ENCODE measurements at regions not wholly inside any gene's neighbourhood (a gene's known extent, or its start where the extent isn't known, plus 50 kb on each side); places are given as distances from the start of the nearest gene placed in this dataset.

DNA sequence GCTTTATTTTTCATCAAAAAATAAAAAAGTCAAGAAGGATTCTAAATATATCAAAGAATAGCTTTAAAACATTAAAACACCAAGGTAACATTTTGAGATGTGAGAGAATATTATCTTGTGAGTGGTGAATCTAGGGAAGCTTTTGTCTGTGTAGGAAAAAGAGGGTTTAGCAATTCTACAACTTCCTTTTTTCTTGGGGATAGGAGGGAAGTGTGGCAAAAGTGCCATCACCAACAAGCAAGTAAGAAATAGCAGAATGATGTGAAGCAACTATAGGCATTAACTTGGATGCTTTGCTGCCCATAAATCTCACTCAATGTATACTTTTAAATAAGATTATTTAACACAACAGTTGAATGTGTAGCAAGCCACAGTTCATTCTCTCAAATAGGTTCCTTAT lies 57.8 kb upstream of the SUCLG2 start:
- TF ChIP-seq, protein P1, sequence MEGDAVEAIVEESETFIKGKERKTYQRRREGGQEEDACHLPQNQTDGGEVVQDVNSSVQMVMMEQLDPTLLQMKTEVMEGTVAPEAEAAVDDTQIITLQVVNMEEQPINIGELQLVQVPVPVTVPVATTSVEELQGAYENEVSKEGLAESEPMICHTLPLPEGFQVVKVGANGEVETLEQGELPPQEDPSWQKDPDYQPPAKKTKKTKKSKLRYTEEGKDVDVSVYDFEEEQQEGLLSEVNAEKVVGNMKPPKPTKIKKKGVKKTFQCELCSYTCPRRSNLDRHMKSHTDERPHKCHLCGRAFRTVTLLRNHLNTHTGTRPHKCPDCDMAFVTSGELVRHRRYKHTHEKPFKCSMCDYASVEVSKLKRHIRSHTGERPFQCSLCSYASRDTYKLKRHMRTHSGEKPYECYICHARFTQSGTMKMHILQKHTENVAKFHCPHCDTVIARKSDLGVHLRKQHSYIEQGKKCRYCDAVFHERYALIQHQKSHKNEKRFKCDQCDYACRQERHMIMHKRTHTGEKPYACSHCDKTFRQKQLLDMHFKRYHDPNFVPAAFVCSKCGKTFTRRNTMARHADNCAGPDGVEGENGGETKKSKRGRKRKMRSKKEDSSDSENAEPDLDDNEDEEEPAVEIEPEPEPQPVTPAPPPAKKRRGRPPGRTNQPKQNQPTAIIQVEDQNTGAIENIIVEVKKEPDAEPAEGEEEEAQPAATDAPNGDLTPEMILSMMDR (IDR thresholded peaks at IDR 0.05; ENCODE audit: low read depth, low read length, poor library complexity, severe bottlenecking): no peak
- TF ChIP-seq EZH2phosphoT487 (IDR thresholded peaks at IDR 0.05; ENCODE audit: borderline replicate concordance, low read length): no peak
- H3K27ac ChIP-seq (ENCODE audit: low read depth, low read length): no peak overlapping the region
- no peak overlapping the region for H3K4me3 ChIP-seq (ENCODE audit: low read length)
- H3K79me2 ChIP-seq (ENCODE audit: control insufficient read depth, low read length): no peaks in the 10 kb centered on the region
- no peaks in the 10 kb centered on the region for H3K36me3 ChIP-seq (ENCODE audit: control insufficient read depth, low read length)
- H3K4me1 ChIP-seq (ENCODE audit: control insufficient read depth, low read length): no peaks in the 10 kb centered on the region
- no peaks in the 10 kb centered on the region for H3K9me3 ChIP-seq (ENCODE audit: control insufficient read depth, insufficient read depth, low read length)
- no peaks in the 10 kb centered on the region for H3K27me3 ChIP-seq (ENCODE audit: control insufficient read depth, low read length)
- H4K20me1 ChIP-seq (ENCODE audit: control insufficient read depth, insufficient read depth, low read depth, low read length): no peaks in the 10 kb centered on the region
- H3K9me2 ChIP-seq (replicated peaks; ENCODE audit: control insufficient read depth, low read length): no peaks in the 10 kb centered on the region
- no peak overlapping the region for H3K4me2 ChIP-seq (ENCODE audit: low read length)
- no peaks in the 10 kb centered on the region for H3F3A ChIP-seq (ENCODE audit: control insufficient read depth, insufficient read depth)

DNA sequence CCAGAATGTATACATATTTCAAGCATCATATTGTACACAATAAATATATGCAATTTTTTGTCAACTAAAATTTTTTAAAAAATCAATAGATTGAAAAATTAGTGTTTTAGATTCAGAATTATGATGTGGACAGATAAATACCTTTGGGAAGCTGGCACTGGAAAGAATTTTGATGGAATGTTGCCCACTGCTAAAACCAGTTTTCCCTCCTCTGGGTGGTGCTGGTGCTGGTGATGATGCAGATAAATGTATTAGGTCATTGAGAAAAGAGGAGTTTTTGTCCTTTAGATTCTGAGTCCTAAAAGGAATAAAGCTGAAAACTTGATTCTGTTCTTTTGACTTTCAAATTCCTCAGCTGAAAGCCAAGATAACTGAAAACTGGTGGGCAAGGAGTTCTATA lies 56.0 kb upstream of the SUCLG2 start:
- no peaks in the 10 kb centered on the region for H3K9me2 ChIP-seq (replicated peaks; ENCODE audit: control insufficient read depth, low read length)
- H3K4me2 ChIP-seq (ENCODE audit: low read length): no peak overlapping the region
- no peak for TF ChIP-seq EZH2phosphoT487 (IDR thresholded peaks at IDR 0.05; ENCODE audit: borderline replicate concordance, low read length)
- TF ChIP-seq, protein P1 (IDR thresholded peaks at IDR 0.05; ENCODE audit: low read depth, low read length, poor library complexity, severe bottlenecking): no peak
- no peaks in the 10 kb centered on the region for H4K20me1 ChIP-seq (ENCODE audit: control insufficient read depth, insufficient read depth, low read depth, low read length)
- no peak overlapping the region for H3K27ac ChIP-seq (ENCODE audit: low read depth, low read length)
- H3F3A ChIP-seq (ENCODE audit: control insufficient read depth, insufficient read depth): no peaks in the 10 kb centered on the region
- no peaks in the 10 kb centered on the region for H3K36me3 ChIP-seq (ENCODE audit: control insufficient read depth, low read length)
- no peaks in the 10 kb centered on the region for H3K4me1 ChIP-seq (ENCODE audit: control insufficient read depth, low read length)
- no peaks in the 10 kb centered on the region for H3K79me2 ChIP-seq (ENCODE audit: control insufficient read depth, low read length)
- no peak overlapping the region for H3K4me3 ChIP-seq (ENCODE audit: low read length)
- no peaks in the 10 kb centered on the region for H3K27me3 ChIP-seq (ENCODE audit: control insufficient read depth, low read length)
- H3K9me3 ChIP-seq (ENCODE audit: control insufficient read depth, insufficient read depth, low read length): no peaks in the 10 kb centered on the region

DNA sequence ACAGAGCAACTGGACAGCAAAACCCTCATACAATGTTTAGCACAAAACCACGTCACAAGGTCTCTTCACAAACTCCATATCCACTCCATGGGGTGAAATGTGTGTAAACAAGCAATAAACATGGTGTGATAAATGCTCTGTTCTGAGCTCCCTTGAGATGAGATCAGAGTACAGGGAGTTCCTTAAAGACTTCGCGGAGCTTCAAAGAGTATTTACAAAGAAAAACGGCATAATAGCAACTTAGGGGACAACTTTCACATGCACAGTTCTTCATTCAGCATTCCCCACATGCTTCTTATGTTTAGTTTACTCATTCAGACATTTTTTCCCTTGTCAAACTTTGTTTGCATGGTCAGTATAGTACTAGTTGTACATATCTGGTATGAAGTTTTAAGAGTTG lies 52.5 kb upstream of the SUCLG2 start:
- H3K4me3 ChIP-seq (ENCODE audit: low read length): no peak overlapping the region
- no peaks in the 10 kb centered on the region for H3K36me3 ChIP-seq (ENCODE audit: control insufficient read depth, low read length)
- no peaks in the 10 kb centered on the region for H3K9me2 ChIP-seq (replicated peaks; ENCODE audit: control insufficient read depth, low read length)
- H3K9me3 ChIP-seq (ENCODE audit: control insufficient read depth, insufficient read depth, low read length): no peaks in the 10 kb centered on the region
- TF ChIP-seq, protein P1 (IDR thresholded peaks at IDR 0.05; ENCODE audit: low read depth, low read length, poor library complexity, severe bottlenecking): no peak
- no peak for TF ChIP-seq EZH2phosphoT487 (IDR thresholded peaks at IDR 0.05; ENCODE audit: borderline replicate concordance, low read length)
- H3K27ac ChIP-seq (ENCODE audit: low read depth, low read length): no peak overlapping the region
- peaks cover 13% of the 10 kb centered on the region for H3K4me1 ChIP-seq (ENCODE audit: control insufficient read depth, low read length)
- no peak overlapping the region for H3K4me2 ChIP-seq (ENCODE audit: low read length)
- H3F3A ChIP-seq (ENCODE audit: control insufficient read depth, insufficient read depth): no peaks in the 10 kb centered on the region
- H3K79me2 ChIP-seq (ENCODE audit: control insufficient read depth, low read length): no peaks in the 10 kb centered on the region
- no peaks in the 10 kb centered on the region for H3K27me3 ChIP-seq (ENCODE audit: control insufficient read depth, low read length)
- no peaks in the 10 kb centered on the region for H4K20me1 ChIP-seq (ENCODE audit: control insufficient read depth, insufficient read depth, low read depth, low read length)

DNA sequence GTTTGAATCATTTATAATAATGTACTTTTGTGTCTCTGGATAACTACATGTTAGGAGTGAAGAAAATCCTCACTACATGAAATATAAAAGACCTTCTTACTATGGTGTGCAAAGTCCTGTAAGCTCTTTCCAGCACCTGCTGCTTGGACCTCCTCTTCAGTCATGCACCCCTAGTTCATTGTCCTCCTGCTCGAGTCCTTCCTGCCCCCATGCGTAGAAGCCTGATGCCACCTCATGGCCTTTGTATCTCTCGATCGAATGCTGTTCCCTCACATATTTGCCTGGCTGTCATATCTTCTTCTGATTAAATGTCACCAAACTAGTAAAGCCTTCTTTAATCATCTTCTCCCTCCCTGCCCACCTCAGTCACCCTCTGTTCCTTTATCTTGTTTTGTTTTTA lies 49.9 kb upstream of the SUCLG2 start:
- H3K4me1 ChIP-seq (ENCODE audit: control insufficient read depth, low read length): peaks cover 13% of the 10 kb centered on the region
- H3K27me3 ChIP-seq (ENCODE audit: control insufficient read depth, low read length): no peaks in the 10 kb centered on the region
- no peaks in the 10 kb centered on the region for H3K36me3 ChIP-seq (ENCODE audit: control insufficient read depth, low read length)
- H3K27ac ChIP-seq (ENCODE audit: low read depth, low read length): no peak overlapping the region
- H4K20me1 ChIP-seq (ENCODE audit: control insufficient read depth, insufficient read depth, low read depth, low read length): no peaks in the 10 kb centered on the region
- 0 out of 2 replicates have a peak overlapping the region, but pooled peaks have one; percentile 2 for H3K4me3 ChIP-seq (ENCODE audit: low read length)
- peak overlapping the region; percentile 28 for H3K4me2 ChIP-seq (ENCODE audit: low read length)
- TF ChIP-seq EZH2phosphoT487 (IDR thresholded peaks at IDR 0.05; ENCODE audit: borderline replicate concordance, low read length): no peak
- TF ChIP-seq, protein P1 (IDR thresholded peaks at IDR 0.05; ENCODE audit: low read depth, low read length, poor library complexity, severe bottlenecking): no peak
- no peaks in the 10 kb centered on the region for H3K9me2 ChIP-seq (replicated peaks; ENCODE audit: control insufficient read depth, low read length)
- H3K9me3 ChIP-seq (ENCODE audit: control insufficient read depth, insufficient read depth, low read length): no peaks in the 10 kb centered on the region
- H3K79me2 ChIP-seq (ENCODE audit: control insufficient read depth, low read length): no peaks in the 10 kb centered on the region
- H3F3A ChIP-seq (ENCODE audit: control insufficient read depth, insufficient read depth): no peaks in the 10 kb centered on the region
